GM21576 (cell line): ENCODE measurements at regions not wholly inside any gene's neighbourhood (a gene's known extent, or its start where the extent isn't known, plus 50 kb on each side); places are given as distances from the start of the nearest gene placed in this dataset.

Source experiments
- ATAC-seq: cut with Tn5 transposase; IDR thresholded peaks from one replicate; pipeline ENCODE4 v1.9.1; 2021; ENCODE audit warnings: mild to moderate bottlenecking, moderate library complexity; ENCODE audit not compliant: unreplicated experiment

- no peak for ATAC-seq
Observed at GRCh38 chr11:134585666-134586610, 173.9 kb upstream of the B3GAT1 start.

- no peak for ATAC-seq
Observed at GRCh38 chr11:134584706-134585445, 172.8 kb upstream of the B3GAT1 start.

GRCh38 chr11:134584001-134584561 lies 172.0 kb upstream of the B3GAT1 start:
- no peak for ATAC-seq

- peak; percentile 56 for ATAC-seq
Observed at GRCh38 chr11:134583397-134583990, 171.5 kb upstream of the B3GAT1 start.

GRCh38 chr11:134582770-134583095 lies 170.7 kb upstream of the B3GAT1 start:
- no peak for ATAC-seq

GRCh38 chr11:134581966-134582769 lies 170.1 kb upstream of the B3GAT1 start:
- ATAC-seq = no peak

GRCh38 chr11:134581121-134581626 lies 169.1 kb upstream of the B3GAT1 start:
- ATAC-seq = no peak

- no peak for ATAC-seq
Observed at GRCh38 chr11:134580610-134580975, 168.6 kb upstream of the B3GAT1 start.

- no peak for ATAC-seq
Observed at GRCh38 chr11:134579724-134580609, 167.9 kb upstream of the B3GAT1 start.

GRCh38 chr11:134578807-134579723 lies 167.0 kb upstream of the B3GAT1 start:
- ATAC-seq = no peak

- no peak for ATAC-seq
Observed at GRCh38 chr11:134577751-134578395, 165.8 kb upstream of the B3GAT1 start.

- no peak for ATAC-seq
Observed at GRCh38 chr11:134576721-134577171, 164.7 kb upstream of the B3GAT1 start.

- no peak for ATAC-seq
Observed at GRCh38 chr11:134576286-134576685, 164.2 kb upstream of the B3GAT1 start.

GRCh38 chr11:134575504-134576230 lies 163.6 kb upstream of the B3GAT1 start:
- ATAC-seq = no peak

- no peak for ATAC-seq
Observed at GRCh38 chr11:134574947-134575346, 162.9 kb upstream of the B3GAT1 start.

- ATAC-seq = no peak
Observed at GRCh38 chr11:134574425-134574824, 162.4 kb upstream of the B3GAT1 start.

- no peak for ATAC-seq
Observed at GRCh38 chr11:134573857-134574256, 161.8 kb upstream of the B3GAT1 start.
